Heart left ventricle (tissue), 13 donors: ENCODE measurements at regions not wholly inside any gene's neighbourhood (a gene's known extent, or its start where the extent isn't known, plus 50 kb on each side); places are given as distances from the start of the nearest gene placed in this dataset.

ENCODE experiments used
- CTCF ChIP-seq, 12 donors: fragments of 200-600 bp; sonication (generic) in 4 of 12; IDR thresholded peaks; one replicate each; pipeline versions ENCODE4 v1.5.0 to v1.8.0; 2018 to 2022; ENCODE audit warnings: antibody characterized with exemption in 12 of 12, mild to moderate bottlenecking in 5 of 12
- POLR2A ChIP-seq, 2 donors: fragments of 450-650 bp; IDR thresholded peaks; one replicate each; pipeline ENCODE4 v1.6.1; 2017; ENCODE audit warnings: antibody characterized with exemption in 2 of 2, mild to moderate bottlenecking in 2 of 2, moderate library complexity in 2 of 2
- donor health status: ischemic (EF 13 %, LVEDD 7.1; RV severe dilation, severe dysfunction).
- donor health status: DM: no; HTN: yes; CAD: no.
- donor health status: DM: no; HTN: no; CAD: no.
- donor health status: ischemic (EF 25% LVEDD 6.9; RV normal size, moderate dysfunction).
- donor health status: ischemic (EF 25% LVEDD 5.7; RV mildly dilated, moderate dysfunction).
- donor health status: ischemic (EF 35%, LVEDD 5.7; RV mildly dilated, moderate dysfunction).
- donor health status: nonischemic (EF 11% LVEDD 7.7; RV severe dilation, severe dysfunction).
- donor health status: DM: yes; HTN: yes; CAD: no.
- donor health status: PGD.
- donor health status: ischemic (EF 29% LVEDD 5.4; RV normal size, mild dysfunction).
- donor health status: nonischemic (EF 23%, LVEDD 6.1; RV moderate dilation, normal function).

GRCh38 chrX:104469771-104470170, 96.2 kb upstream of the IL1RAPL2 start:
- TF ChIP-seq POLR2A (IDR thresholded peaks at IDR 0.05) = no peak
- TF ChIP-seq CTCF (IDR thresholded peaks at IDR 0.05) = no peak
